ENCODE measurements at regions not wholly inside any gene's neighbourhood (a gene's known extent, or its start where the extent isn't known, plus 50 kb on each side); places are given as distances from the start of the nearest gene placed in this dataset.

GRCh38 chr4:28179126-28179525 is 1318.5 kb downstream of the STIM2 start:
- no peak for DNase-seq (ENCODE audit: low read depth, low spot score)

GRCh38 chr4:28209371-28209924 is 1348.8 kb downstream of the STIM2 start:
- no peak for DNase-seq (ENCODE audit: low read depth, low spot score)

GRCh38 chr4:28211676-28212470 is 1351.2 kb downstream of the STIM2 start:
- DNase-seq (ENCODE audit: low read depth, low spot score): no peak

- no peak for DNase-seq (ENCODE audit: low read depth, low spot score)
These were observed 1360.9 kb downstream of the STIM2 start for GRCh38 chr4:28221536-28221935.

GRCh38 chr4:28225050-28225449 is 1364.4 kb downstream of the STIM2 start:
- peak; percentile 3 for DNase-seq (ENCODE audit: low read depth, low spot score)

DNA sequence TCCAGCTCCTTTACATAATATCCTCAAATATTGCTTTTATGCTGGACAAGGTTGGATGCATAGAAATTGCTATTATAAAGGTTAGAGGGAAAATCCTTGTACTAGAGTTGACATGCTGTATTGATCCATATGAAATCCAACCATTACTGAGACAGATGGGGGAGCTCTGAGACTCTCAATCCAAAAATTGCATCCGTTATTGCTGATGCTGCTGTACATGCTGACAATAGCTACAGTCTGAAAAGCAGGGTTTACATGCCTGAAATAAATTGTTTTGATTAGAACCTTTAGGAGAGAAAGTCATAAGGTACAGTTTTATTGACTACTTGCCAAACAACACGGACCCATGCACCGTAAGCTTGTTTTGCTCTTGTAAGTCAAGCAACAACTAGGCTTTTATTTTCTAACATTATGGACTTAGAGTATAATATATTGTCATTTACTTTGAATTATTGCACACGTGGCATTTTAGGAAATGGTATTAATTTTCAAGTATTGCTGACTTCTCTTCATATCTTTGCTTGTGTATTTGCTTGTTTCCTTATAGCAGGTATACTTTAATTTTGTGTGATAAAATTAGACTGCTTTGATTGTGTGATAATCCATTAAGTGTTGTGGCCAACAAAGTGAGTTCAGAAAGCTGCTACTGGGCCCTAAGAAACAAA is 1365.2 kb downstream of the STIM2 start:
- DNase-seq (ENCODE audit: low read depth, low spot score): no peak

- no peak for DNase-seq (ENCODE audit: low read depth, low spot score)
These were observed 1366.3 kb downstream of the STIM2 start for GRCh38 chr4:28226962-28227361.

DNA sequence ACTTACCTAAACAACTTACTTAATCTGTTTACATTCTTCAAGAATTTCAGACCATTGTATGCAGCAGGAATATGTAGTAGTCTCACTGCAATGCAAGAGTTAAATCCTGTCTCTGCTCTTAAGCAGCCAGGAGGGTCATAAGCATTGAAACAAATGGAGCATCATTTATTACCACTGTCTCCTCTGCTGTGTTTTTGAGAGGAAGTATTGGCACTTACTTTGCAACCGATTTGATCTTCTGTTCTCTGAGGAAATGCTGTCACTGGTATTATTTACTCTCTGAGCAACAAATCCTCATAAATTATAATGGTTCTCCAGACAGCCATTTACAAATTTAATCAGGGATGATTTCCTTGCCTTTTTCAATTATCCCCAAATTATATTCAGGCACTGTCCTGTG is 1367.1 kb downstream of the STIM2 start:
- DNase-seq (ENCODE audit: low read depth, low spot score): no peak

- DNase-seq (ENCODE audit: low read depth, low spot score): no peak
These were observed 1368.2 kb downstream of the STIM2 start for GRCh38 chr4:28228561-28229491.

DNA sequence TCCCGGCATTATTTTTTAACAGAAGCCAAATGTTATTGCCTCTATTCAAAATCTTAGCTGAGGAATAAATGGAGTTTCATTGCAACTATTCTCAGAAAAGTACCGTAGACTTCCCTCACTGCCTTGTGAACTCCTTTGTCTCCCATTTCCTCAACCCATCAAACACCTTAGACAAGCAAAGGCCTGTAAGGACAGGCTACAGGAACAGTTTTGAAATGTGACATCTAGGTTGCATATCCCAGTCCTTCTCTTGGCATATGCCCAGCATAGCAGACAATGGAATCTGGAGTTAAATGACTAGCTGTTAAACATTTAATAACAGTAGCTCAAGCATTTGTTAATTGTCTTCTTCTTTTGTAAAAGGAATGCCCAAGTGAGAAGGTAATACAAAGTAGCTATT is 1371.7 kb downstream of the STIM2 start:
- no peak for DNase-seq (ENCODE audit: low read depth, low spot score)

- DNase-seq (ENCODE audit: low read depth, low spot score): no peak
These were observed 1372.3 kb downstream of the STIM2 start for GRCh38 chr4:28232951-28233350.

GRCh38 chr4:28233724-28234123 is 1373.1 kb downstream of the STIM2 start:
- DNase-seq (ENCODE audit: low read depth, low spot score): no peak

- no peak for DNase-seq (ENCODE audit: low read depth, low spot score)
These were observed 1378.2 kb downstream of the STIM2 start for GRCh38 chr4:28238876-28239275.

- no peak for DNase-seq (ENCODE audit: low read depth, low spot score)
These were observed 1380.4 kb downstream of the STIM2 start for GRCh38 chr4:28241021-28241420.

GRCh38 chr4:28247805-28248204 is 1387.2 kb downstream of the STIM2 start:
- no peak for DNase-seq (ENCODE audit: low read depth, low spot score)

DNA sequence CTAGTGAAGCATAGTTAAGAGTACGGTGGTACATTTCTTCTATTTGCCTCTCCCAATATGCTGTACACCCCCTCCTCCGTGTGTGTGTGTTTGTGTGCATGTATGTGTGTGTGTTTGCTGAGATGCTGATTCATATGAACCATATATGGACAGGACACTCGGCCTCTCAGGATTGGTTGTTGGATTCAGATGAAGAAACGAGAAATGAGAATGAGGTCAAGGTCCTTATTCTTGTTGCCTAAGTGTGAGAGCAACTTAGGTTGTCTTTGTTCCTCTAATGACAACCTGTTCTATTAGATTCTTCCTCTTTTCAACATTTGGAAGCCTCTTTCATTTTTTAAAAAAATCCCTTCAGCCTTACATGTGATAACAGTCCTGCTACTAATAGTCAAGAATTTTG is 1387.6 kb downstream of the STIM2 start:
- DNase-seq (ENCODE audit: low read depth, low spot score): no peak

DNA sequence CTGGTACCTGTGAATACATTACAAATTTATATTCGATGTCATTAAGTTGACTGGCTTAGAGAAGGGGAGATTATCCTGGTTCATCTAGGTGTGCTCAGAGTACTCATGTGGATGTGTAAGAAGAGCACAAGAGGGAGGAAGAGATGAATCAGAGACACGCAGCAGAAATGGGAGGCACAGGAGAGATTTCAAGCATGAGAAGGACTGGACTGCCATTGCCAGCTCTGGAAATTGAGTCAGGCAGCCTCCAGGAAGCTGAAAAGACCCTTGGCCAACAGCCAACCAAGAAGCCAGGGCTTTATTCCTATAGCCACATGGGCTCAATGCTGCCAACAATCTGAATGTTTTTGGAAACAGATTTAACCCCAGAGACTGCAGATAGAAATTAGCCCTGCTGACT is 1390.0 kb downstream of the STIM2 start:
- DNase-seq (ENCODE audit: low read depth, low spot score): no peak

DNA sequence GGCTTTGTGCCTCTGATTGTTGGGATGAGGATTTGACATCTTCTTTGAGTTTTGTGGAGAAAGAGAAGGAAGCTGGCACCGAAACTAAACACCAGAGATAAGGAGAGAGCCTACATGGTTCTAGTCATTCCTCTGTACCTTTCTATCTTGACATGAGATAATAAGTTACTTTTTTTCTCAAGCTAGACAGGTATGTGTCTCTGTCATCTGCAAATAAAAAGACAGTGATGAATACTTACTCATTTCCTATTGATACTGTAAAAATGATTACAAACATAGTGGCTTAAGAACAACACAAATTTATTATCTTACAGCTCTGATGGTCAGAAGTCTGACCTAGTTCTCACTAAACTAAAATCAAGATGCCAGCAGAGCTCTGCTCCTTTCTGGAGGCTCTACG is 1391.2 kb downstream of the STIM2 start:
- DNase-seq (ENCODE audit: low read depth, low spot score): no peak

- DNase-seq (ENCODE audit: low read depth, low spot score): no peak
These were observed 1393.4 kb downstream of the STIM2 start for GRCh38 chr4:28254003-28254402.

DNA sequence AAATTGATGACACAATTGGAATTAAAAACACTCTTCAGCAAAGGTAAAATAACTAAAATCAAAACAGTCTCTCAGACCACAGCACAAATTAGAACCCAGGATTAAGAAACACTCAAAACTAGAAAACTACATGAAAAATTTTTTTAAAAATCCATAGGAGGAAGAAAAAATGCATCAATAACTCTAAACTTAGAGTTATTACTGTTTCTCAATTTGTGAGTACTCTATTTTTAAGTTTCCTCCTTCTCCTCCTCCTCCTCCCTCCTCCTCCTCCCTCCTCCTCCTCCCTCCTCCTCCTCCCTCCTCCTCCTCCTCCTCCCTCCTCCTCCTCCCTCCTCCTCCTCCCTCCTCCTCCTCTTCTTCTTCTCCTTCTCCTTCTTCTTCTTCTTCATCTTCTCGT is 1395.7 kb downstream of the STIM2 start:
- no peak for DNase-seq (ENCODE audit: low read depth, low spot score)

- DNase-seq (ENCODE audit: low read depth, low spot score): no peak
These were observed 1399.3 kb downstream of the STIM2 start for GRCh38 chr4:28259951-28260350.

GRCh38 chr4:28267166-28267565 is 1406.5 kb downstream of the STIM2 start:
- DNase-seq (ENCODE audit: low read depth, low spot score): no peak

All from pulmonary artery endothelial cell (primary cell).